OCI-LY3 (cell line): ENCODE measurements at regions not wholly inside any gene's neighbourhood (a gene's known extent, or its start where the extent isn't known, plus 50 kb on each side); places are given as distances from the start of the nearest gene placed in this dataset.

Experiments
- EZH2phosphoT487 ChIP-seq: fragments of 200-600 bp; shearing (Covaris generic); IDR thresholded peaks from 2 replicates; pipeline ENCODE4 v1.6.1; 2018; ENCODE audit warnings: antibody characterized with exemption, mixed run types, low read depth
- TF ChIP-seq, protein P1 (sequence below): fragments of 200-600, 300-600 bp; sonication (generic); IDR thresholded peaks from 2 replicates; pipeline ENCODE4 v1.5.1; 2014; ENCODE audit warnings: antibody characterized with exemption, low read length, low read depth

DNA sequence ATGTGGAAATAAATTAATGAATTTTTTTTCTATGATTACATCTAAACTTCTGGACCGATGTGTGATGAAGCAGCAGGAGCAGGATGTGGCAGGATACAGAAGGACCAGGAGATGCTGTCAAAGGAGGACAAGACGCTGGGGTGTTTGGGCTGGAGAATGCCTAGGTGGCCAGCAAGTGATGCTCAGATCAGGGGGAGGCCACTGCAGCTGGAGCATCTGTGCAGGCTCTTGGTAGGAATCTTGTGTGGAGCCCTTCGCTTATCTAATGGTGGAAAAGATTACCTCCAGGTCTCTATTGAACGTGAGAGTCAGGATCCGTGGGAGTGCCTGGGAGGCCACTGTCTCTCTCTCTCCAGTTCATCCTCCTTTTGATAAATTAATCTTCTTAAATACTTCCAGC lies 79.8 kb downstream of the MRPL36 start:
- TF ChIP-seq, protein P1, sequence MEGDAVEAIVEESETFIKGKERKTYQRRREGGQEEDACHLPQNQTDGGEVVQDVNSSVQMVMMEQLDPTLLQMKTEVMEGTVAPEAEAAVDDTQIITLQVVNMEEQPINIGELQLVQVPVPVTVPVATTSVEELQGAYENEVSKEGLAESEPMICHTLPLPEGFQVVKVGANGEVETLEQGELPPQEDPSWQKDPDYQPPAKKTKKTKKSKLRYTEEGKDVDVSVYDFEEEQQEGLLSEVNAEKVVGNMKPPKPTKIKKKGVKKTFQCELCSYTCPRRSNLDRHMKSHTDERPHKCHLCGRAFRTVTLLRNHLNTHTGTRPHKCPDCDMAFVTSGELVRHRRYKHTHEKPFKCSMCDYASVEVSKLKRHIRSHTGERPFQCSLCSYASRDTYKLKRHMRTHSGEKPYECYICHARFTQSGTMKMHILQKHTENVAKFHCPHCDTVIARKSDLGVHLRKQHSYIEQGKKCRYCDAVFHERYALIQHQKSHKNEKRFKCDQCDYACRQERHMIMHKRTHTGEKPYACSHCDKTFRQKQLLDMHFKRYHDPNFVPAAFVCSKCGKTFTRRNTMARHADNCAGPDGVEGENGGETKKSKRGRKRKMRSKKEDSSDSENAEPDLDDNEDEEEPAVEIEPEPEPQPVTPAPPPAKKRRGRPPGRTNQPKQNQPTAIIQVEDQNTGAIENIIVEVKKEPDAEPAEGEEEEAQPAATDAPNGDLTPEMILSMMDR, result no peak
- no peak for TF ChIP-seq EZH2phosphoT487
